H9 (cell line): ENCODE measurements at regions not wholly inside any gene's neighbourhood (a gene's known extent, or its start where the extent isn't known, plus 50 kb on each side); places are given as distances from the start of the nearest gene placed in this dataset.

ENCODE experiments used
- DNase-seq: peaks from one replicate; pipeline ENCODE4 v3.0.0-alpha.2; 2017
- H2AFZ ChIP-seq: one replicate; pipeline ENCODE4 v1.6.1; 2013; ENCODE audit warnings: mild to moderate bottlenecking, low read length, control low read depth, moderate library complexity
- H2AK5ac ChIP-seq: 2 replicates; pipeline ENCODE4 v1.6.1; 2013; ENCODE audit warnings: low read length, control low read depth, mixed read lengths; ENCODE audit not compliant: insufficient read length
- H2BK120ac ChIP-seq: one replicate; pipeline ENCODE4 v1.6.1; 2013; ENCODE audit warnings: low read depth, mild to moderate bottlenecking, low read length, control low read depth, inconsistent platforms; ENCODE audit not compliant: poor library complexity, severe bottlenecking
- H2BK12ac ChIP-seq: 2 replicates; pipeline ENCODE4 v1.6.1; 2013; ENCODE audit warnings: low read length, control low read depth, mixed read lengths, low read depth; ENCODE audit not compliant: insufficient read length
- H2BK15ac ChIP-seq: 2 replicates; pipeline ENCODE4 v1.6.1; 2013; ENCODE audit warnings: low read depth, low read length, control low read depth
- H2BK20ac ChIP-seq: one replicate; pipeline ENCODE4 v1.6.1; 2013; ENCODE audit warnings: low read depth, mild to moderate bottlenecking, low read length, control low read depth, inconsistent platforms; ENCODE audit not compliant: poor library complexity, severe bottlenecking
- H2BK5ac ChIP-seq: 2 replicates; pipeline ENCODE4 v1.6.1; 2013; ENCODE audit warnings: low read length, control low read depth, mixed read lengths; ENCODE audit not compliant: insufficient read length
- H3K14ac ChIP-seq: 2 replicates; pipeline ENCODE4 v1.6.1; 2013; ENCODE audit warnings: low read length, control low read depth; ENCODE audit not compliant: insufficient read depth
- H3K18ac ChIP-seq: 2 replicates; pipeline ENCODE4 v1.6.1; 2013; ENCODE audit warnings: low read depth, mild to moderate bottlenecking, mixed read lengths, low read length, control low read depth; ENCODE audit not compliant: insufficient read length
- H3K23ac ChIP-seq: 2 replicates; pipeline ENCODE4 v1.6.1; 2013; ENCODE audit warnings: low read length, control low read depth, mixed read lengths, low read depth; ENCODE audit not compliant: insufficient read length
- H3K23me2 ChIP-seq: 2 replicates; pipeline ENCODE4 v1.6.1; 2013; ENCODE audit warnings: low read depth, mild to moderate bottlenecking, mixed read lengths, low read length, control low read depth; ENCODE audit not compliant: insufficient read length, poor library complexity, severe bottlenecking
- H3K27ac ChIP-seq: 2 replicates; pipeline ENCODE4 v1.5.1; 2013; ENCODE audit warnings: low read length, control low read depth, mixed read lengths, low read depth; ENCODE audit not compliant: insufficient read length
- H3K27me3 ChIP-seq: 2 replicates; pipeline ENCODE4 v1.6.1; 2013; ENCODE audit warnings: low read length, control low read depth, inconsistent platforms; ENCODE audit not compliant: insufficient read depth
- H3K4ac ChIP-seq: 2 replicates; pipeline ENCODE4 v1.6.1; 2013; ENCODE audit warnings: low read depth, mild to moderate bottlenecking, control low read depth, inconsistent platforms, low read length, moderate library complexity
- H3K4me1 ChIP-seq: 2 replicates; pipeline ENCODE4 v1.6.1; 2013; ENCODE audit warnings: low read length, control low read depth, inconsistent platforms; ENCODE audit not compliant: insufficient read depth
- H3K4me2 ChIP-seq: 2 replicates; pipeline ENCODE4 v1.6.1; 2013; ENCODE audit warnings: low read length, control low read depth, mixed read lengths; ENCODE audit not compliant: insufficient read length, insufficient read depth
- H3K56ac ChIP-seq: 2 replicates; pipeline ENCODE4 v1.6.1; 2013; ENCODE audit warnings: low read depth, mild to moderate bottlenecking, mixed read lengths, low read length, control low read depth; ENCODE audit not compliant: insufficient read length
- H3K79me1 ChIP-seq: 2 replicates; pipeline ENCODE4 v1.6.1; 2013; ENCODE audit warnings: low read depth, mild to moderate bottlenecking, moderate library complexity, low read length, control low read depth, inconsistent platforms; ENCODE audit not compliant: insufficient read depth, poor library complexity, severe bottlenecking
- H3K79me2 ChIP-seq: 2 replicates; pipeline ENCODE4 v1.6.1; 2013; ENCODE audit warnings: low read length, control low read depth, inconsistent platforms; ENCODE audit not compliant: insufficient read depth
- H3K9ac ChIP-seq: 2 replicates; pipeline ENCODE4 v1.6.1; 2013; ENCODE audit warnings: low read length, control low read depth, mixed read lengths; ENCODE audit not compliant: insufficient read length; ENCODE audit errors: extremely low read depth
- H3K9me3 ChIP-seq: one replicate; pipeline ENCODE4 v1.6.1; 2013; ENCODE audit warnings: low read depth, low read length, inconsistent platforms; ENCODE audit not compliant: control insufficient read depth
- H3T11ph ChIP-seq: one replicate; pipeline ENCODE4 v1.6.1; 2013; ENCODE audit warnings: mild to moderate bottlenecking, low read length, control low read depth, inconsistent platforms
- H4K20me1 ChIP-seq: one replicate; pipeline ENCODE4 v1.6.1; 2013; ENCODE audit not compliant: control insufficient read depth, insufficient read length, insufficient read depth
- H4K5ac ChIP-seq: 2 replicates; pipeline ENCODE4 v1.6.1; 2013; ENCODE audit warnings: low read depth, mild to moderate bottlenecking, mixed read lengths, low read length, control low read depth; ENCODE audit not compliant: insufficient read length
- H4K8ac ChIP-seq: replicated peaks from 2 replicates; pipeline ENCODE4 v1.6.1; 2013; ENCODE audit warnings: low read length, control low read depth, mixed read lengths, low read depth; ENCODE audit not compliant: insufficient read length
- H4K91ac ChIP-seq: 2 replicates; pipeline ENCODE4 v1.6.1; 2013; ENCODE audit warnings: low read depth, mild to moderate bottlenecking, moderate library complexity, mixed read lengths, low read length, control low read depth; ENCODE audit not compliant: insufficient read length
- H3K27ac Mint-ChIP-seq, 3 experiments: 2 replicates in 2 of 3; 3 replicates in 1 of 3; pipeline ENCODE4 v1.8.0; 2020 to 2021; ENCODE audit warnings: mixed read lengths in 3 of 3, mild to moderate bottlenecking in 1 of 3, moderate library complexity in 1 of 3
- H3K27me3 Mint-ChIP-seq: 2 replicates; pipeline ENCODE4 v1.8.0; 2021; ENCODE audit warnings: low read depth, mild to moderate bottlenecking, moderate library complexity, mixed read lengths
- H3K36me3 Mint-ChIP-seq, 3 experiments: 2 replicates in 2 of 3; 3 replicates in 1 of 3; pipeline ENCODE4 v1.8.0; 2020 to 2021; ENCODE audit warnings: low read depth in 3 of 3, mixed read lengths in 3 of 3; ENCODE audit not compliant: insufficient read depth in 1 of 3
- H3K4me1 Mint-ChIP-seq, 2 experiments: 2 replicates each; pipeline ENCODE4 v1.8.0; 2020; ENCODE audit warnings: mixed read lengths in 2 of 2
- H3K4me3 Mint-ChIP-seq, 2 experiments: 2 replicates in 1 of 2; 3 replicates in 1 of 2; pipeline ENCODE4 v1.8.0; 2020 to 2021; ENCODE audit warnings: mild to moderate bottlenecking in 2 of 2, mixed read lengths in 2 of 2, moderate library complexity in 1 of 2
- H3K9me3 Mint-ChIP-seq, 2 experiments: 2 replicates in 1 of 2; 3 replicates in 1 of 2; pipeline ENCODE4 v1.8.0; 2020; ENCODE audit warnings: mild to moderate bottlenecking in 2 of 2, mixed read lengths in 2 of 2, moderate library complexity in 1 of 2
- WGBS: extraction: QIAGEN DNeasy Blood & Tissue Kit; methylation state at CpG from one replicate; pipeline ENCODE4 v1.1.7; 2013; ENCODE audit warnings: missing lambda C conversion rate, low lambda C conversion rate, mixed read lengths; ENCODE audit not compliant: insufficient read length; ENCODE audit errors: extremely low coverage; 5-methylcytosine and 5-hydroxymethylcytosine counted together
- TF ChIP-seq, protein P1 (sequence below): fragments of 200-600 bp; sonication (generic); conservative IDR thresholded peaks from 3 replicates; pipeline ENCODE4 v1.8.0; 2021; ENCODE audit warnings: antibody characterized with exemption, mild to moderate bottlenecking

DNA sequence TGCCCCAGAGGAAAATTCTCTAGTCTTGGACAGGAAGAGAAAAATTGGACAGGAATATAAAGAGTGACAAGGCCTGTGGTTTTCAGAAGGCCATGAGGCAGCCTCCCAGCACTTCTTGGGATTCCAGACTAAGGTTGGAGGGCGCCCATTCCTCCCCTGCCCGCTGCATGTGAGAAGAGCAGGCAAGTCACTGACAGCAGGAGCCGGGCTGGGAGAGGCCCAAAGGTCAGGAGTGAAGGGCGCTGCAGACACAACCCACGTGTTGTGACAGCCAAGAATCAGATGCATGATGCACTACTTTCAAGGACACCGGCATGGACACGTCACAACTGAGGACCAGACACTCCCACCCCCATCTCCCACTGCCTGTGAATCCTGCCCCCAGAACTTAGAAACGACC, 256.7 kb downstream of the CBLN1 start:
- no peak overlapping the region for H4K91ac ChIP-seq
- no peak overlapping the region for H3K9ac ChIP-seq
- no peak overlapping the region for H4K5ac ChIP-seq
- no peaks in the 10 kb centered on the region for H3K23me2 ChIP-seq
- no peak overlapping the region for H2BK15ac ChIP-seq
- Mint-ChIP-seq H3K27me3 (peaks cover 4% of the 10 kb centered on the region), H3K27ac (peak overlapping the region in 1 of 3 experiments; percentile 27; a peak in 1 of 7 replicates), H3K4me3 (no peak overlapping the region; a peak in 1 of 5 replicates), H3K9me3 (no peaks in the 10 kb centered on the region), H3K36me3 (no peaks in the 10 kb centered on the region; a peak in 1 of 7 replicates), H3K4me1 (peaks cover 56 to 62% of the 10 kb centered on the region in 2 experiments)
- H4K20me1 ChIP-seq = no peaks in the 10 kb centered on the region
- no peaks in the 10 kb centered on the region for H3K27me3 ChIP-seq
- no peak overlapping the region for H3K4me2 ChIP-seq
- TF ChIP-seq, protein P1, sequence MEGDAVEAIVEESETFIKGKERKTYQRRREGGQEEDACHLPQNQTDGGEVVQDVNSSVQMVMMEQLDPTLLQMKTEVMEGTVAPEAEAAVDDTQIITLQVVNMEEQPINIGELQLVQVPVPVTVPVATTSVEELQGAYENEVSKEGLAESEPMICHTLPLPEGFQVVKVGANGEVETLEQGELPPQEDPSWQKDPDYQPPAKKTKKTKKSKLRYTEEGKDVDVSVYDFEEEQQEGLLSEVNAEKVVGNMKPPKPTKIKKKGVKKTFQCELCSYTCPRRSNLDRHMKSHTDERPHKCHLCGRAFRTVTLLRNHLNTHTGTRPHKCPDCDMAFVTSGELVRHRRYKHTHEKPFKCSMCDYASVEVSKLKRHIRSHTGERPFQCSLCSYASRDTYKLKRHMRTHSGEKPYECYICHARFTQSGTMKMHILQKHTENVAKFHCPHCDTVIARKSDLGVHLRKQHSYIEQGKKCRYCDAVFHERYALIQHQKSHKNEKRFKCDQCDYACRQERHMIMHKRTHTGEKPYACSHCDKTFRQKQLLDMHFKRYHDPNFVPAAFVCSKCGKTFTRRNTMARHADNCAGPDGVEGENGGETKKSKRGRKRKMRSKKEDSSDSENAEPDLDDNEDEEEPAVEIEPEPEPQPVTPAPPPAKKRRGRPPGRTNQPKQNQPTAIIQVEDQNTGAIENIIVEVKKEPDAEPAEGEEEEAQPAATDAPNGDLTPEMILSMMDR = no peak
- no peak overlapping the region for H3K4ac ChIP-seq
- no peak for DNase-seq
- H3K56ac ChIP-seq = no peak overlapping the region
- no peak overlapping the region for H2BK12ac ChIP-seq
- H3K23ac ChIP-seq = no peak overlapping the region
- no peaks in the 10 kb centered on the region for H3K79me2 ChIP-seq
- H2BK20ac ChIP-seq = no peak overlapping the region
- H3T11ph ChIP-seq = no peak overlapping the region
- WGBS = no CpG with 5 or more reads among the region's 8 CpGs
- H3K9me3 ChIP-seq = no peaks in the 10 kb centered on the region
- no peak overlapping the region for H2AK5ac ChIP-seq
- H4K8ac ChIP-seq = no peak overlapping the region
- H3K4me1 ChIP-seq = peaks cover 18% of the 10 kb centered on the region
- H2BK120ac ChIP-seq = no peak overlapping the region
- no peak overlapping the region for H3K18ac ChIP-seq
- no peak overlapping the region for H3K27ac ChIP-seq
- H2AFZ ChIP-seq = no peak overlapping the region
- H3K14ac ChIP-seq = no peak overlapping the region
- H2BK5ac ChIP-seq = no peak overlapping the region
- H3K79me1 ChIP-seq = no peaks in the 10 kb centered on the region
